Sigmoid colon (tissue), 6 donors: ENCODE measurements at regions not wholly inside any gene's neighbourhood (a gene's known extent, or its start where the extent isn't known, plus 50 kb on each side); places are given as distances from the start of the nearest gene placed in this dataset.

ENCODE experiments used
- DNase-seq: peaks from one replicate; pipeline ENCODE4 v3.0.0-alpha.2; 2019
- H3K27ac ChIP-seq, 4 donors: fragments of 200-600 bp; sonication (generic); one replicate each; pipeline ENCODE4 v1.5.1; 2016 to 2019; ENCODE audit warnings: mild to moderate bottlenecking in 1 of 4
- H3K27me3 ChIP-seq, 3 donors: fragments of 200-600 bp; sonication (generic); one replicate each; pipeline ENCODE4 v1.5.1; 2019; ENCODE audit warnings: mild to moderate bottlenecking in 1 of 3
- H3K36me3 ChIP-seq, 4 donors: fragments of 200-600 bp; sonication (generic); one replicate each; pipeline ENCODE4 v1.5.1; 2016 to 2019
- H3K4me1 ChIP-seq, 4 donors: fragments of 200-600 bp; sonication (generic); one replicate each; pipeline ENCODE4 v1.5.1; 2017 to 2019
- H3K4me3 ChIP-seq, 4 donors: fragments of 200-600 bp; sonication (generic); one replicate each; pipeline ENCODE4 v1.5.1; 2017 to 2019; ENCODE audit warnings: mild to moderate bottlenecking in 2 of 4, moderate library complexity in 1 of 4
- H3K9me3 ChIP-seq, 4 donors: fragments of 200-600 bp in 3 of 4; sonication (generic) in 3 of 4; one replicate each; pipeline versions ENCODE4 v1.5.1 to v1.6.1; 2013 to 2019
- CTCF ChIP-seq, 4 experiments: fragments of 450-650 bp in 3 of 4; fragments of 200-600 bp in 1 of 4; IDR thresholded peaks; one replicate each; pipeline ENCODE4 v1.5.1; 2016 to 2019; ENCODE audit warnings: antibody characterized with exemption in 4 of 4, mild to moderate bottlenecking in 3 of 4, moderate library complexity in 2 of 4
- EP300 ChIP-seq, 4 donors: sonication (generic); formaldehyde crosslinking; IDR thresholded peaks; one replicate each; pipeline ENCODE4 v1.6.1; 2017; ENCODE audit warnings: antibody characterized with exemption in 4 of 4
- POLR2A ChIP-seq, 2 donors: fragments of 450-650 bp; IDR thresholded peaks; one replicate each; pipeline ENCODE4 v1.6.1; 2016; ENCODE audit warnings: antibody characterized with exemption in 2 of 2, mild to moderate bottlenecking in 2 of 2, moderate library complexity in 2 of 2
- POLR2AphosphoS5 ChIP-seq, 4 donors: sonication (generic); formaldehyde crosslinking; IDR thresholded peaks; one replicate each; pipeline ENCODE4 v1.6.1; 2017; ENCODE audit warnings: antibody characterized with exemption in 4 of 4
- WGBS, 2 donors: extraction: QIAGEN DNeasy Blood & Tissue Kit; methylation state at CpG; one replicate each; pipeline ENCODE4 v1.1.7; 2013; 5-methylcytosine and 5-hydroxymethylcytosine counted together
- intact Hi-C: fragments of 100-400 bp; cut with DNase I; formaldehyde crosslinking; loops from one replicate; pipeline ENCODE4 v1.15.1; 2023
- donor health status: healthy with polysubstance abuse.
- donor health status: healthy.

DNA sequence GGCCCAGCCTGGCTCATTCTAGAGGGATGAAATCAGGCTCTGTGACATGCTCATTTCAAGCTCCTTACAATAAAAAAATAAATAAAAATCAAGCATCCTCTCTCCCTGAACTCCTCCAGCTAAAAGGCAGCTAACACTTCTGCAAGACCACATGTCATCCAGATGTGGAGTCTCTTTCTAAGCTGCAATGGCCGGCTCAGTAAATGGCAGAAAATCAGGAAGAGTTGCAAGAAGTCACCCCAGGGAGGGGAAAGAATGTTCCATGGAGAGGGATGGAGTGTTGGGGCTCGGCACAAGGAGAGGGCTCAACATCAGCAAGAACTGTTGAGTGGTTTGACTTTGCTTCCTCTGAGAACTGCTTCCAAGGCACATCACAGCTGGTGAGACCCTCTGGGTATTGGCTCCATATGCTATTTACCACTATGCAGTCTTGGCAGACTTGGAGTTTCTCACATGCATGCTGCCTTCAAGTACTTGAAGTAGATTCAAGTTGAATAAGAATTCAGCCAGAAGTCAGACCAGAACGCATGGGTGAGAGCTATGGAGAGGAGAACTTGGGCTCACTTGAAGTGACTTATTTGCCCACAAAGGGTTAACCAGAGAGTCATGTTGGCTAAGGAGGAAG, 689.0 kb downstream of the NTRK3 start:
- no peaks in the 10 kb centered on the region for H3K36me3 ChIP-seq
- WGBS, 2 donors = 71 to 72% methylated on average over 3 of the region's 3 CpGs
- no peak overlapping the region for H3K27ac ChIP-seq
- TF ChIP-seq EP300 (IDR thresholded peaks at IDR 0.05) (no peak), POLR2A (IDR thresholded peaks at IDR 0.05) (no peak), POLR2AphosphoS5 (IDR thresholded peaks at IDR 0.05) (no peak), CTCF (IDR thresholded peaks at IDR 0.05) (no peak)
- intact Hi-C loops = no loop called here
- DNase-seq = no peak
- peaks cover 0 to 6% (median 3%) of the 10 kb centered on the region in 4 donors for H3K4me1 ChIP-seq
- H3K27me3 ChIP-seq = no peaks in the 10 kb centered on the region
- H3K4me3 ChIP-seq = no peak overlapping the region
- H3K9me3 ChIP-seq = no peaks in the 10 kb centered on the region

DNA sequence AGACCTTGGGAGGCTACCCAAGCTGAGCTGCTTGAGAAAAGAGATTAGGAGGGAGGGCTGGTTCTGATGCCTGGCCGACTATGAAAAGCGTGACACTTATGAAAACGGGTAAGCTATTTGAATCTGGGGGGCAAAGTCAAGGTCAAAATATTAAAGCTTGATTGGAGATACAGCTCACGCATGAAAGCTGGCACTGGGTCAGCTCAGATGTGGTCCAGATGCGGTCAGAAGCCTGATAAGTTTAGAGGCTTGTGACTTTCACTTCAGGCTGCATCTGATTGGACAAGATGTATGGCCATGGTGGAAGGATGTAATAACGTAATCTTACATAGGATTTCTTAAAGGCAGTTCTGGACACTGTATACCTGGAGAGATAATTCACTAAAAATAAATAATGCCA, 690.3 kb downstream of the NTRK3 start:
- intact Hi-C loops = no loop called here
- no peak overlapping the region for H3K4me3 ChIP-seq
- no peak for DNase-seq
- TF ChIP-seq CTCF (IDR thresholded peaks at IDR 0.05) (no peak), POLR2A (IDR thresholded peaks at IDR 0.05) (no peak), EP300 (IDR thresholded peaks at IDR 0.05) (no peak), POLR2AphosphoS5 (IDR thresholded peaks at IDR 0.05) (no peak)
- no peak overlapping the region for H3K27ac ChIP-seq
- H3K27me3 ChIP-seq = no peaks in the 10 kb centered on the region
- WGBS, 2 donors = 85 to 86% methylated on average over 6 of the region's 6 CpGs
- no peaks in the 10 kb centered on the region for H3K9me3 ChIP-seq
- H3K36me3 ChIP-seq = no peaks in the 10 kb centered on the region
- peaks cover 0 to 6% (median 3%) of the 10 kb centered on the region in 4 donors for H3K4me1 ChIP-seq

- H3K27ac ChIP-seq = no peak overlapping the region
- no peak for DNase-seq
- H3K9me3 ChIP-seq = no peaks in the 10 kb centered on the region
- intact Hi-C loops = no loop called here
- no peak overlapping the region for H3K4me3 ChIP-seq
- H3K4me1 ChIP-seq = peaks cover 0 to under 1% (median 0%) of the 10 kb centered on the region in 4 donors
- TF ChIP-seq EP300 (IDR thresholded peaks at IDR 0.05) = no peak
- no peak for TF ChIP-seq POLR2AphosphoS5 (IDR thresholded peaks at IDR 0.05)
- TF ChIP-seq CTCF (IDR thresholded peaks at IDR 0.05) = no peak
- 82 to 83% methylated on average over 3 of the region's 3 CpGs for WGBS, 2 donors
- H3K36me3 ChIP-seq = no peaks in the 10 kb centered on the region
- H3K27me3 ChIP-seq = no peaks in the 10 kb centered on the region
These were observed 691.9 kb downstream of the NTRK3 start for GRCh38 chr15:87564681-87565080.

DNA sequence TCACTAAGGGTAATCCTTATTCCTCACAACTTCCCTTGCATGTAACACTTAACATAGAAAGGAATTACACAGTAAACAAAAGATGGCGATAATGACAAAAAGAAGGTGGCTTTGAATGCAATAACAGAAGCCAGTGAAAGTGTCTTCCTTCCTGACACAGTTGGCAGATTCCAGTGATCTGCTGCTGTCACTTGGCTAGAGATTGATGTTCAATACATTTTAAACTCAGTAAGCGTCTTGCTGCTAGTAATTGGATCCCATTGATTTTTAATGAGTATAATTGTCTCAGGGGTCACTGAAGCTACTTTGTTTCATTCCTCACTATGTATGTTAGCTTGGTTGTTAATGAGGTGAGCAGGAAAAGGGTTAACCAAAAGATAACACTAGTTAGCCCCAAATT, 692.7 kb downstream of the NTRK3 start:
- intact Hi-C loops = no loop called here
- no peaks in the 10 kb centered on the region for H3K27me3 ChIP-seq
- no peak overlapping the region for H3K4me3 ChIP-seq
- H3K27ac ChIP-seq = no peak overlapping the region
- no peaks in the 10 kb centered on the region for H3K4me1 ChIP-seq
- no peaks in the 10 kb centered on the region for H3K9me3 ChIP-seq
- TF ChIP-seq POLR2AphosphoS5 (IDR thresholded peaks at IDR 0.05) (no peak), EP300 (IDR thresholded peaks at IDR 0.05) (no peak), POLR2A (IDR thresholded peaks at IDR 0.05) (no peak)
- H3K36me3 ChIP-seq = no peaks in the 10 kb centered on the region
- 62 to 66% methylated on average over 2 of the region's 2 CpGs for WGBS, 2 donors
- DNase-seq = no peak

GRCh38 chr15:87562203-87562602, 694.3 kb downstream of the NTRK3 start:
- no peaks in the 10 kb centered on the region for H3K9me3 ChIP-seq
- no peak for DNase-seq
- no peak overlapping the region for H3K4me3 ChIP-seq
- 73 to 80% methylated on average over 4 of the region's 4 CpGs for WGBS, 2 donors
- H3K4me1 ChIP-seq = no peaks in the 10 kb centered on the region
- no peak overlapping the region for H3K27ac ChIP-seq
- no peaks in the 10 kb centered on the region for H3K27me3 ChIP-seq
- intact Hi-C loops = no loop called here
- H3K36me3 ChIP-seq = no peaks in the 10 kb centered on the region
- TF ChIP-seq POLR2AphosphoS5 (IDR thresholded peaks at IDR 0.05) = no peak
- TF ChIP-seq POLR2A (IDR thresholded peaks at IDR 0.05) = no peak
- no peak for TF ChIP-seq EP300 (IDR thresholded peaks at IDR 0.05)
- TF ChIP-seq CTCF (IDR thresholded peaks at IDR 0.05) = no peak
